ENCODE measurements at regions not wholly inside any gene's neighbourhood (a gene's known extent, or its start where the extent isn't known, plus 50 kb on each side); places are given as distances from the start of the nearest gene placed in this dataset.

DNA sequence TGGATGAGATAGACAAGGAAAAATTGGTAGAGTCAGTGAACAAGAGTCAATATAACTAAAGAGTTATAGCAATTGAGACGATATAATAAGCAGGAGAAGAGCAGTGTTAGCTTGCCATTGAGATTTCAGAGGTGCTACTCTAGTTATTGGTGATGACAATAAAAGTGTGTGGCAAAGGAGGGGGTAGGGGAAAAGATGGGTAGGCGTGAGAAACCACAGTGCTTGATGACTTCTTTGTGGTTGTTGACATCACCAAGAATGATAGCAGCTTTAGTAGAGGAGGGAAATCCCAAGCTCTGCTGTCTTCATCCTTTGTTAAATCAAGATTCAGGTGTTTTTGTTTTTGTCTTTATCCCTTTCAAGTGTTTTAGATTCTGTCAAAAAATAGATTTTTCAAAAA is 179.9 kb upstream of the PPP3CA start:
- DNase-seq (ENCODE audit: low read depth, low spot score) (peak; percentile 45), FAIRE-seq (no peak), ATAC-seq (peak; percentile 99)
- no peak overlapping the region for H3K9ac ChIP-seq (ENCODE audit: control insufficient read depth, insufficient read depth, low read length)
- H3K27ac ChIP-seq (ENCODE audit: control insufficient read depth, insufficient read depth) = no peak overlapping the region
- H3K27me3 ChIP-seq (replicated peaks in 1 of 2; ENCODE audit: control insufficient read depth in 2 of 2, insufficient read depth in 2 of 2, low read length in 1 of 2) = no peaks in the 10 kb centered on the region
- H3K4me1 ChIP-seq (ENCODE audit: control insufficient read depth, insufficient read depth, low read length) = no peaks in the 10 kb centered on the region
- ChIA-PET POLR2A (no interaction called here), SMC1A (ENCODE audit: uncharacterized antibody, unreplicated experiment) (interaction anchor here (1.2 to 1.3 kb wide), 2 partner anchors 11 to 516 kb away, joined by 3 read pairs; no protein-coding TSS in a partner anchor), RAD21 (ENCODE audit: unreplicated experiment) (interaction anchor here (1.1 to 1.6 kb wide), 4 partner anchors 14 to 109 kb away, joined by 3 to 5 read pairs (median 3); no protein-coding TSS in a partner anchor), CTCF (interaction anchor here (1.6 kb wide), 1 partner anchor 182 kb away, joined by 4 read pairs; no protein-coding TSS in a partner anchor)
- no peaks in the 10 kb centered on the region for H3K79me2 ChIP-seq (ENCODE audit: control insufficient read depth, insufficient read depth, low read length)
- no peak overlapping the region for H3K4me3 ChIP-seq
- no peaks in the 10 kb centered on the region; the same call in 2 of the 3 replicates for H3K9me3 ChIP-seq (replicated peaks; ENCODE audit: control insufficient read depth, insufficient read depth, low read length)
- BruUV-seq (replicated peaks) = no TSS peak
- no peaks in the 10 kb centered on the region for H4K20me1 ChIP-seq (ENCODE audit: control insufficient read depth, insufficient read depth)
- WGBS (ENCODE audit: insufficient coverage, insufficient replicate concordance, low lambda C conversion rate, missing lambda C conversion rate) = 0% methylated on average over 2 of the region's 2 CpGs
- no peak overlapping the region; the same call in 1 of the 2 replicates for H3K4me2 ChIP-seq (ENCODE audit: control insufficient read depth, insufficient read depth)
- no peak overlapping the region for H2AFZ ChIP-seq (ENCODE audit: control insufficient read depth, low read depth, low read length)
- in situ Hi-C loops (cut with MboI) (no loop called here), intact Hi-C loops (cut with micrococcal nuclease; ENCODE audit: unreplicated experiment) (no loop called here)
- H3K36me3 ChIP-seq (ENCODE audit: control insufficient read depth in 2 of 2, insufficient read depth in 2 of 2, low read length in 1 of 2) = no peaks in the 10 kb centered on the region
- no peak for TF ChIP-seq MTA3 (IDR thresholded peaks at IDR 0.05; ENCODE audit: borderline replicate concordance, low read length)
- TF ChIP-seq CHD2 (IDR thresholded peaks at IDR 0.05; ENCODE audit: borderline replicate concordance, low read depth, low read length) = peak; percentile 76
- TF ChIP-seq KDM1A (IDR thresholded peaks at IDR 0.05; ENCODE audit: borderline replicate concordance) = no peak
- TF ChIP-seq IRF4 (IDR thresholded peaks at IDR 0.05; ENCODE audit: low read depth, low read length) = 0 out of 2 replicates have a peak, but pooled peaks have one; percentile 28
- peak in 1 of 2 experiments; percentile 66; a peak in 1 of 4 replicates for TF ChIP-seq BHLHE40 (IDR thresholded peaks at IDR 0.05; ENCODE audit: borderline replicate concordance in 1 of 2, low read depth in 2 of 2, low read length in 1 of 2)
- no peak for TF ChIP-seq RB1 (IDR thresholded peaks at IDR 0.05; ENCODE audit: borderline replicate concordance)
- TF ChIP-seq ZNF207 (IDR thresholded peaks at IDR 0.05; ENCODE audit: borderline replicate concordance) = no peak
- no peak for TF ChIP-seq SREBF2 (IDR thresholded peaks at IDR 0.05; ENCODE audit: low read length)
- no peak for TF ChIP-seq RCOR1 (conservative IDR thresholded peaks at IDR 0.05; ENCODE audit: low read depth, low read length)
- no peak for TF ChIP-seq NR2C1 (IDR thresholded peaks at IDR 0.05)
- TF ChIP-seq PML (IDR thresholded peaks at IDR 0.05; ENCODE audit: low read length) = no peak
- no peak for TF ChIP-seq TBL1XR1 (IDR thresholded peaks at IDR 0.05; ENCODE audit: low read depth, low read length)
- TF ChIP-seq PKNOX1 (IDR thresholded peaks at IDR 0.05) = peak; percentile 45; the same call in 1 of the 2 replicates
- peak; percentile 67 for TF ChIP-seq CREB1 (IDR thresholded peaks at IDR 0.05; ENCODE audit: low read depth)
- no peak for TF ChIP-seq SUPT20H (IDR thresholded peaks at IDR 0.05; ENCODE audit: borderline replicate concordance, control insufficient read depth, low read depth, low read length)
- no peak for TF ChIP-seq ELK1 (IDR thresholded peaks at IDR 0.05; ENCODE audit: low read depth, low read length)
- no peak for TF ChIP-seq RAD21 (IDR thresholded peaks at IDR 0.05; ENCODE audit: insufficient read depth, low read depth, low read length)
- TF ChIP-seq KLF5 (IDR thresholded peaks at IDR 0.05; ENCODE audit: partially characterized antibody) = no peak
- TF ChIP-seq STAT3 (IDR thresholded peaks at IDR 0.05; ENCODE audit: low read depth, low read length) = no peak
- TF ChIP-seq, protein P1, sequence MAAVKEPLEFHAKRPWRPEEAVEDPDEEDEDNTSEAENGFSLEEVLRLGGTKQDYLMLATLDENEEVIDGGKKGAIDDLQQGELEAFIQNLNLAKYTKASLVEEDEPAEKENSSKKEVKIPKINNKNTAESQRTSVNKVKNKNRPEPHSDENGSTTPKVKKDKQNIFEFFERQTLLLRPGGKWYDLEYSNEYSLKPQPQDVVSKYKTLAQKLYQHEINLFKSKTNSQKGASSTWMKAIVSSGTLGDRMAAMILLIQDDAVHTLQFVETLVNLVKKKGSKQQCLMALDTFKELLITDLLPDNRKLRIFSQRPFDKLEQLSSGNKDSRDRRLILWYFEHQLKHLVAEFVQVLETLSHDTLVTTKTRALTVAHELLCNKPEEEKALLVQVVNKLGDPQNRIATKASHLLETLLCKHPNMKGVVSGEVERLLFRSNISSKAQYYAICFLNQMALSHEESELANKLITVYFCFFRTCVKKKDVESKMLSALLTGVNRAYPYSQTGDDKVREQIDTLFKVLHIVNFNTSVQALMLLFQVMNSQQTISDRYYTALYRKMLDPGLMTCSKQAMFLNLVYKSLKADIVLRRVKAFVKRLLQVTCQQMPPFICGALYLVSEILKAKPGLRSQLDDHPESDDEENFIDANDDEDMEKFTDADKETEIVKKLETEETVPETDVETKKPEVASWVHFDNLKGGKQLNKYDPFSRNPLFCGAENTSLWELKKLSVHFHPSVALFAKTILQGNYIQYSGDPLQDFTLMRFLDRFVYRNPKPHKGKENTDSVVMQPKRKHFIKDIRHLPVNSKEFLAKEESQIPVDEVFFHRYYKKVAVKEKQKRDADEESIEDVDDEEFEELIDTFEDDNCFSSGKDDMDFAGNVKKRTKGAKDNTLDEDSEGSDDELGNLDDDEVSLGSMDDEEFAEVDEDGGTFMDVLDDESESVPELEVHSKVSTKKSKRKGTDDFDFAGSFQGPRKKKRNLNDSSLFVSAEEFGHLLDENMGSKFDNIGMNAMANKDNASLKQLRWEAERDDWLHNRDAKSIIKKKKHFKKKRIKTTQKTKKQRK (IDR thresholded peaks at IDR 0.05; ENCODE audit: low read depth, low read length) = no peak
- TF ChIP-seq YY1 (IDR thresholded peaks at IDR 0.05; ENCODE audit: low read depth, low read length) = no peak
- no peak for TF ChIP-seq FOS (IDR thresholded peaks at IDR 0.05; ENCODE audit: borderline replicate concordance, extremely low read depth, insufficient read length)
